CD14-positive monocyte (primary cell): ENCODE measurements at regions not wholly inside any gene's neighbourhood (a gene's known extent, or its start where the extent isn't known, plus 50 kb on each side); places are given as distances from the start of the nearest gene placed in this dataset.
A peak's percentile ranks its signal among the peaks of the same experiment; 100 is the strongest.

Experiments
- DNase-seq, 3 donors: peaks; one replicate each; pipeline ENCODE4 v3.0.0-alpha.2; 2011 to 2022
- H2AFZ ChIP-seq: 2 replicates; pipeline ENCODE4 v1.6.0; 2012; ENCODE audit warnings: mild to moderate bottlenecking, low read depth, low read length, inconsistent platforms; ENCODE audit not compliant: insufficient read depth, poor library complexity, severe bottlenecking
- H3K27ac ChIP-seq, 2 donors: 1 replicate in 1 of 2; 2 replicates in 1 of 2; pipeline ENCODE4 v1.5.1; 2012 to 2013; ENCODE audit warnings: low read length in 2 of 2, control low read depth in 1 of 2, inconsistent platforms in 1 of 2, low read depth in 1 of 2, mild to moderate bottlenecking in 1 of 2
- H3K27me3 ChIP-seq, 2 donors: one replicate each; pipeline versions ENCODE4 v1.6.0 to v1.6.1; 2011 to 2013; ENCODE audit warnings: low read length in 2 of 2; ENCODE audit not compliant: control insufficient read depth in 2 of 2, insufficient read depth in 2 of 2
- H3K36me3 ChIP-seq, 2 donors: replicated peaks in 1 of 2; 1 replicate in 1 of 2; 2 replicates in 1 of 2; pipeline versions ENCODE4 v1.5.1 to v1.6.1; 2012 to 2013; ENCODE audit warnings: low read length in 2 of 2, control low read depth in 1 of 2, inconsistent platforms in 1 of 2, mild to moderate bottlenecking in 1 of 2; ENCODE audit not compliant: insufficient read depth in 2 of 2, control insufficient read depth in 1 of 2
- H3K4me1 ChIP-seq, 2 donors: 1 replicate in 1 of 2; 2 replicates in 1 of 2; pipeline versions ENCODE4 v1.5.1 to v1.6.1; 2012 to 2013; ENCODE audit warnings: low read length in 2 of 2, control low read depth in 1 of 2, inconsistent platforms in 1 of 2, mild to moderate bottlenecking in 1 of 2, moderate library complexity in 1 of 2; ENCODE audit not compliant: insufficient read depth in 2 of 2, control insufficient read depth in 1 of 2
- H3K4me2 ChIP-seq: replicated peaks from 2 replicates; pipeline ENCODE3; 2012; ENCODE audit warnings: low read length, moderate library complexity, mild to moderate bottlenecking; ENCODE audit not compliant: poor library complexity, severe bottlenecking; ENCODE audit errors: extremely low read depth
- H3K4me3 ChIP-seq, 3 experiments: fragments of 200-600 bp in 1 of 3; sonication (generic) in 1 of 3; replicated peaks in 1 of 3; 1 replicate in 2 of 3; 2 replicates in 1 of 3; pipeline ENCODE4 v1.5.1; 2011 to 2013; ENCODE audit warnings: low read length in 3 of 3, mild to moderate bottlenecking in 3 of 3, control low read depth in 2 of 3, low read depth in 2 of 3, inconsistent platforms in 1 of 3, moderate library complexity in 1 of 3
- H3K79me2 ChIP-seq: 2 replicates; pipeline ENCODE4 v1.6.0; 2012; ENCODE audit warnings: mild to moderate bottlenecking, control low read depth, inconsistent platforms, low read length, moderate library complexity; ENCODE audit not compliant: insufficient read depth
- H3K9ac ChIP-seq: 2 replicates; pipeline ENCODE4 v1.6.0; 2017; ENCODE audit warnings: low read length, mild to moderate bottlenecking; ENCODE audit not compliant: insufficient read depth, poor library complexity, severe bottlenecking
- H3K9me3 ChIP-seq, 2 donors: replicated peaks in 1 of 2; 1 replicate in 1 of 2; 2 replicates in 1 of 2; pipeline versions ENCODE4 v1.5.1 to v1.6.1; 2012 to 2013; ENCODE audit warnings: low read length in 2 of 2, control low read depth in 1 of 2; ENCODE audit not compliant: control insufficient read depth in 1 of 2, insufficient read depth in 1 of 2
- H4K20me1 ChIP-seq: 2 replicates; pipeline ENCODE4 v1.6.0; 2012; ENCODE audit warnings: mild to moderate bottlenecking, low read length, control low read depth, moderate library complexity; ENCODE audit not compliant: insufficient read depth
- H3K27ac Mint-ChIP-seq, 7 donors: one replicate each; pipeline ENCODE4 v1.8.0; 2020; ENCODE audit warnings: mild to moderate bottlenecking in 7 of 7, mixed read lengths in 7 of 7, moderate library complexity in 6 of 7, inconsistent platforms in 2 of 7
- H3K27me3 Mint-ChIP-seq, 3 donors: one replicate each; pipeline ENCODE4 v1.8.0; 2021 to 2022; ENCODE audit warnings: low read depth in 3 of 3, mild to moderate bottlenecking in 3 of 3, mixed read lengths in 3 of 3, moderate library complexity in 3 of 3, inconsistent platforms in 1 of 3
- H3K36me3 Mint-ChIP-seq, 2 donors: one replicate each; pipeline ENCODE4 v1.8.0; 2020; ENCODE audit warnings: mixed read lengths in 2 of 2, inconsistent platforms in 1 of 2, mild to moderate bottlenecking in 1 of 2
- H3K4me1 Mint-ChIP-seq: one replicate; pipeline ENCODE4 v1.8.0; 2020; ENCODE audit warnings: mild to moderate bottlenecking, mixed read lengths
- H3K4me3 Mint-ChIP-seq, 2 donors: one replicate each; pipeline ENCODE4 v1.8.0; 2020; ENCODE audit warnings: mild to moderate bottlenecking in 2 of 2, mixed read lengths in 2 of 2, moderate library complexity in 1 of 2
- H3K9me3 Mint-ChIP-seq, 7 donors: one replicate each; pipeline ENCODE4 v1.8.0; 2020 to 2022; ENCODE audit warnings: mixed read lengths in 7 of 7, mild to moderate bottlenecking in 6 of 7, moderate library complexity in 6 of 7, inconsistent platforms in 2 of 7
- CTCF ChIP-seq: fragments of 200-600 bp; IDR thresholded peaks from one replicate; pipeline ENCODE4 v1.8.0; 2022; ENCODE audit warnings: antibody characterized with exemption, mild to moderate bottlenecking
- WGBS: methylation state at CpG from one replicate; pipeline ENCODE4 v1.1.5; 2013; ENCODE audit warnings: missing lambda C conversion rate; ENCODE audit not compliant: insufficient coverage; 5-methylcytosine and 5-hydroxymethylcytosine counted together
- intact Hi-C, 2 donors: fragments of 100-400 bp; cut with micrococcal nuclease; formaldehyde crosslinking; loops; one replicate each; pipeline versions ENCODE4 v1.15.0 to v1.15.1; 2023

- no peaks in the 10 kb centered on the region for H3K27me3 ChIP-seq
- intact Hi-C loops, result loop anchor here (10.0 kb wide), 2 partner anchors 94 to 854 kb away; no protein-coding TSS in a partner anchor
These were observed 57.8 kb upstream of the TENM4 start for GRCh38 chr11:79498667-79499066.

GRCh38 chr11:79493555-79494171 is 52.8 kb upstream of the TENM4 start:
- Histone ChIP-seq H3K4me2 (no peak overlapping the region), H3K4me3 (no peak overlapping the region), H3K9ac (no peak overlapping the region), H3K27ac (no peak overlapping the region), H3K79me2 (no peaks in the 10 kb centered on the region), H3K27me3 (peaks cover 2 to 9% of the 10 kb centered on the region in 2 donors), H2AFZ (no peak overlapping the region), H3K4me1 (no peaks in the 10 kb centered on the region), H4K20me1 (no peaks in the 10 kb centered on the region), H3K36me3 (no peaks in the 10 kb centered on the region), H3K9me3 (peaks cover 0 to 2% of the 10 kb centered on the region in 2 donors)
- Mint-ChIP-seq H3K36me3 (no peaks in the 10 kb centered on the region), H3K9me3 (peaks cover 0 to 6% (median 0%) of the 10 kb centered on the region in 7 donors), H3K27me3 (peaks cover 0 to 13% (median 3%) of the 10 kb centered on the region in 3 donors), H3K4me1 (peaks cover 2% of the 10 kb centered on the region), H3K4me3 (no peak overlapping the region), H3K27ac (no peak overlapping the region)
- peak; percentile 89 for TF ChIP-seq CTCF
- 15% methylated on average over 10 of the region's 11 CpGs for WGBS
- intact Hi-C loops, result loop anchor here (5.0 to 10.0 kb wide), 3 partner anchors 89 to 849 kb away; no protein-coding TSS in a partner anchor
- peak; percentile 30 to 43 (median 40) for DNase-seq

More at GRCh38 chr11:79498667-79499066, 57.8 kb upstream of the TENM4 start:
- Histone ChIP-seq H3K27ac (no peak overlapping the region), H3K4me2 (no peak overlapping the region), H3K9ac (no peak overlapping the region), H3K36me3 (no peaks in the 10 kb centered on the region), H3K4me1 (no peaks in the 10 kb centered on the region), H3K4me3 (no peak overlapping the region), H3K9me3 (peaks cover 0 to 2% of the 10 kb centered on the region in 2 donors), H4K20me1 (no peaks in the 10 kb centered on the region), H3K79me2 (no peaks in the 10 kb centered on the region), H2AFZ (no peak overlapping the region)
- no peaks in the 10 kb centered on the region for H3K4me1 Mint-ChIP-seq
- peaks cover 1 to 14% (median 6%) of the 10 kb centered on the region in 7 donors for H3K9me3 Mint-ChIP-seq
- H3K4me3 Mint-ChIP-seq, result no peak overlapping the region
- no peak for TF ChIP-seq CTCF
- peaks cover 0 to 9% (median 5%) of the 10 kb centered on the region in 3 donors for H3K27me3 Mint-ChIP-seq
- no peak overlapping the region for H3K27ac Mint-ChIP-seq
- no peaks in the 10 kb centered on the region for H3K36me3 Mint-ChIP-seq
- no peak for DNase-seq
- 79% methylated on average over 2 of the region's 4 CpGs for WGBS
